ENCODE measurements at regions not wholly inside any gene's neighbourhood (a gene's known extent, or its start where the extent isn't known, plus 50 kb on each side); places are given as distances from the start of the nearest gene placed in this dataset.

GRCh38 chr2:7878786-7879482 lies 802.9 kb upstream of the ID2 start:
- no peak for TF ChIP-seq POLR2A (IDR thresholded peaks at IDR 0.05; ENCODE audit: low read depth, low read length)
- TF ChIP-seq POLR2AphosphoS5 (IDR thresholded peaks at IDR 0.05; ENCODE audit: low read depth, low read length), result no peak
- no peak for TF ChIP-seq TAF1 (IDR thresholded peaks at IDR 0.05; ENCODE audit: low read depth, low read length)
- TF ChIP-seq SPI1 (IDR thresholded peaks at IDR 0.05; ENCODE audit: low read depth, low read length), result no peak
- TF ChIP-seq POU2F2 (IDR thresholded peaks at IDR 0.05; ENCODE audit: low read depth, low read length), result no peak
- no peak for TF ChIP-seq PAX5 (IDR thresholded peaks at IDR 0.05; ENCODE audit: insufficient read depth, low read length, severe bottlenecking)

All from GM12891 (cell line).